Iris pigment epithelial cell (primary cell): ENCODE measurements at regions not wholly inside any gene's neighbourhood (a gene's known extent, or its start where the extent isn't known, plus 50 kb on each side); places are given as distances from the start of the nearest gene placed in this dataset.
A peak's percentile ranks its signal among the peaks of the same experiment; 100 is the strongest.

Experiments used
- DNase-seq: peaks from one replicate; pipeline ENCODE4 v3.0.0-alpha.2; 2011; ENCODE audit warnings: low read depth

DNA sequence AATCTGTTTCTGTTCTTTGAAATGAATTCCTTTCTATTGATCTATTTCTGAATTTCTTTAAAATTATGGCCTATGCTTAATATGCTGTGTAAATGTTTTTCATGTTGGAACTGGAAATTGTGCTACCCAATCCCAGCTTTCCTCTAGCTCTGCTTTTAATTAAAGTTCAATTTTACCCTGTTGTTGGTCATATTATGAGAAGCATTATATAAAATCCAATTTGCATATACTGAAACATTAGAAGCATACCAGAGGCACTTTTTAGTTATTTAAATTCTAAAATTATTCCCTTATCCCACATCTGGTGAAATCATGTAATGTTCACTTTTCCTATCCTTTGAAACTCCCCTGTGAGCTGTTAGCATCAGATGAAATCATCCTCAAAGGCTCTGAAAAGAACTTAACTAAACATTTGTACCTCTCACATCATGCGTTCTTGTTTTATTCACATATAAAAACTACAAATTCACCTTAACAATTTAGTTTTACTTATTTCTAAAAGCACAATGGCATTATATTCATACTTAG, 160.6 kb upstream of the COL21A1 start:
- DNase-seq: no peak

DNA sequence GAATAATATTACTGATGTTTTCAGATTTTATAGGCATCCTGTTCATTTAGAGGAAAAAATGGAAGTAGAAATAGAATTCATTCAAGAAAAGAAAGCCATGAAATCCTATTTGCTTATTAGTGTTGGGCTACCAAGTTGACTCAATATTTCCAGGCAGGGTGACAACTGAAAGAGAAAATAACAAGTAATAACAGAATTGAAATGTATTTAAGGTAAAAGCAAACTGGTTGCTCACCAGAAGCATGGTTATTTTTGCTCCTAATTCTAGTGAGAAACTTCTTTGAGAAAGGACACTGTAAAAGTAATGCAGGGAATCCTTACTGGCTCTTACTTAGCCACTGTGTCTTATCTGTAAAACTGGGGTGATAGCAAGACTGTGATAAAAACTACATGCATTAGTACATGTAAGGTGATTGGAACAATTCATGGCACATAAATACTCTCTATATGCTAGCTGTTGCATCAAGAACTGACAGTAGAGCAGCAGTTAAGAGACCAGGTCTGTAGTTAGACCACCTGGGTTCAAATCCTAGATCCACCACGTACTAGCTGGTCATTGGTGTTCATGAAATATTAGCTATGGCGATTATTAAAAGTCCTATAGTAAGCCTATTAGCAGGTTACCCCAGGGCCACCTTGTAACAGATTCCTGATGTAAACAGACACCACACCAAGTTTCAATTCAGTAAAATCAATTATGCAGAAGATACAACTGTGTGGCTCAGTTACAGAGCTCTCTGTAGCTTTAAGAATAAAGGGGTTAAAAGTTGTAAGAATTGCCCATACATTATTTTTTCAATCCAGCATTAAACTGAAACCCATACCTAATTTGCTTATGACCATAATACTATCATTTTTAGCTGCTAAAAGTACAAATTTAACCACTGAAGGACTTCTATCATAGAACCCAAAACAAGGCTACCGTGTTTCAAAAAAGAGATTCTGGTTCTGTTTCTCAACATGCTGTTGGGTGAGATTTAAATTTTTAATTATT, 159.2 kb upstream of the COL21A1 start:
- DNase-seq: no peak

DNA sequence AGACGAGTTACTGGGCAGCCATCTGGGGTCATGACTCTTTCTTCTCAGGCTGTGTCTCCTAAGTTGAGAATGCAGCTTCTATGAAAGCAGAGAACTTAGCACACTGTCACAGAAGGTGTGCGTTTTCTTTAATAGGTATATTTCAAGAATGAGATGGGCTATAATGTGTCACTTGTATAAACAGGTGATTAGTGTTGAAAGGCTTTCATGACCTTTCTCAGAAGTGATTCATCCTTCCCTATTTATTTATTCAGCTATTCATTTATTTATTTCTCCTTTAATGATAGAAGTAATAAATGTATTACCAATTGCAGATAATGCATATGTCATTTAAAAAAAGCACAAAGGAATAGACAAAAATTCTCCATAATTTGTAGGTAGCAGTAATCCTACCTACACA, 157.2 kb upstream of the COL21A1 start:
- DNase-seq: no peak

DNA sequence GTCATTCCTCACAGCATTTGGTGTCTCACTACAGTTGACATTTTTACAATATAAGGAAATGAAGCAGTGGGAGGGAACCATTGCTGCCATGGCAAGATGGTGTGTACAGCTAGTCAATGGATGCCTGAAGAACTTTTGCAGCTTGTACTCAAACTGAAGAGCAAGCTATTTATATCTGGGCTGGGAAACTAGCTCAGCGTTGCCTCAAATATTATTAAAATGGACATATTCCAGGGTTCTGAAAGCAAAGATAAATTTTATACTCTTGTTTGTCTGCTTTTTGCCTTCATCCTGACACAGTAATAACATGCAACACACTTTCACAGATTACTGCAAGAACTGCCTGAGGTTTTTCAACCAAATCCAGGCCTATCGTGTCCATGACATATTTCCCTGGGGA, 156.4 kb upstream of the COL21A1 start:
- DNase-seq: no peak

DNA sequence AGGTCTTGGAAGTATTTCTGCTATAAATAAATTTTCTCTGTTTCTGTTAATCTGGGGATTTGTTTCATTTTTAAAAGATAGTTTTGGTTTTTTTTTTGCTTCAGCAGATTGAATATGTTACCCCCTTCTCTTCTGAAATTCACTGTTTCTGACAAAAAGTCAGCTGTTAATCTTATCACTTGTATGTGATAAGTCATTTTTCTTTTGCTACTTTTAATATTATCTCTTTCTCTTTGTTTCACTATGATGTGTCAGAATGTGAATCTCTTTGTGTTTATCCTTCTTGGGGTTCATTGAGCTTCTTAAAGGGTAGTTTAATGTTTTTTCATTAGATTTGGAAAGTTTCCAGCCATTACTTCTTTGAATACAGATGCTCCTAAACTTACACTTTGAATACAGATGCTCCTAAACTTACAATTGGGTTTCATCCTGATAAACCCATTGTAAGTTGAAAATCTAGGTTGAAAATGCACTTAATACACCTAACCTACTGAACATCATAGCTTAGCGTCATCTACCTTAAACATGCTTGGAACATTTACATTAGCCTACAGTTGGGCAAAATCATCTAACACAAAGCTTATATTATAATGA, 154.2 kb upstream of the COL21A1 start:
- no peak for DNase-seq

DNA sequence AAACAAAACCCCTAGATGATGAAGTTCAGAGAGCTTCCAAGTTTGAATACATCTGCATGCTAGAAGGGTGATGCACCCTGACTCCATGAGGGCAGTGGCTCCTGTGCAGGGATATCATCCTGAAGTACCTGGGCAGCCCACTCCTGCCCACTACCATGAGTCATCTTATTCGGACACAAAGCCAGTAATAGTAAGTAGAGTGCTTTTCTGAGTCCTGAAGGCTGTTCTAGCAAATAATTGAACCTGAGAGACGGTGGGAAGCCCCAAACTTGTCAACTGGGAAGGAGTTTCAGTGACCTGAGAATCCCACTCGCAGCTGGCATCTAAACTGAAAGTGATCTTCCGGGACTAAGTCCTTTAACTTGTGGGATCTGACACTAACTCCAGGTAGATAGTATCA, 152.9 kb upstream of the COL21A1 start:
- DNase-seq: no peak

DNA sequence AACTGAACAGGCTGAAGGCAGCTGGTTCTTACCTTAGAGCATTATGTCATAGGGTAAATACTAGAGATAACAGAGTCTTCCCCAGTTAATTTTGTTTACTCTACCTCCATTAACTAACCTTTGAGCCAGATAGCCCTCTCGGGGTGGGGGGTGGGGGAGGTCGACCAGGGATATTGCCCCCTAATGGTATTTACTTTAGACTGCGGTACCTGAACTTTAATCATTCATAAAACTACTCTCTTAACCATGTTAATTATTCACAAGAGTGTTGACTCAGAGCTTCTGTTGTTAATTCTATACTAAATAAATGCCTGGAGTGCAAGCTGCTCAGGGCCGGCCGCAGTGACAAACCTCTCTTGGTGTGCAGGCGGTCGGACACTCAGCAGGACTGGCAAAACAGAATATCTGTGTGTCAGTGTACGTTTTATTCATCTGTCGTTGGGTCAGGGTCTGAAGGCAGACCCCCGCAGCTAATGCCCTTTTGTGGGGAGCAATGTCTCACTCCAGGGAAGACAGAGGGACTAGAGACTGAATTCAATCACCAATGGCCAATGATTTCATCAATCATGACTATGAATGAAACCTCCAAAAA, 152.4 kb upstream of the COL21A1 start:
- no peak for DNase-seq

DNA sequence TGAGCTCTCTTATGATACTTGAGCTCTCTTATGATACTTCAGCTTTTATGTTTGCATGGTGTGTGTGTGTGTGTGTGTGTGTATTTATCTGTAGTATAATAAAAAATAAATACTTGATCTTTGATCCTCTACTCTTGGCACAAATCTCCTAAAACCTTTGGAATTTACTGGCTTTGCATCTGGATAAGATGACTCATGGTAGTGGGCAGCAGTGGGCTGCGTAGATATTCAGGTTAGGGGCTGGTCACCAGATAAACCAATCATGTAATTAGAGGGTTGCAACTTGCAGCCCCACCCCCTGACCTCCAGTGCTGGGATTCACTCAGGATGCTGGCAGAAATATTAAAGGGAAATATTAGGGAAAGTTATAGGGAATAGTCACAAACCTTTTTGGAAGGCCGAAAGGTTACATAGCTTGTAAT, 151.9 kb upstream of the COL21A1 start:
- peak; percentile 10 for DNase-seq

DNA sequence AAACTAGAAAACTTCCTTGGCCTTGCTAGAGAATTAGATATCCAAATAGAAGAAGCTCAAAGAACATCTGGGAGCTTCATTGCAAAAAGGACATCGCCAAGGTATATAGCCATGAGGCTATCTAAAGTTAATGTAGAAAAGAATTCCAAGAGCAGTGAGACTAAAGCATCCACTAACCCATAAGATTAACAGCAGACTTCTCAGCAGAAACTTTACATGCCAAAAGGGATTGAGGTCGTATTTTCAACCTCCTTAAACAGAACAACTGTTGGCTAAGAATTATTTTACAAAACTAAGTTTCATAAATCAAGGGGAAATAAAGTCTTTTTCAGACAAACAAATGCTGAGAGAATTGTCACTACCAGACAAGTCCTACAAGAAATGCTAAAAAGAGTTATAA, 149.1 kb upstream of the COL21A1 start:
- no peak for DNase-seq

DNA sequence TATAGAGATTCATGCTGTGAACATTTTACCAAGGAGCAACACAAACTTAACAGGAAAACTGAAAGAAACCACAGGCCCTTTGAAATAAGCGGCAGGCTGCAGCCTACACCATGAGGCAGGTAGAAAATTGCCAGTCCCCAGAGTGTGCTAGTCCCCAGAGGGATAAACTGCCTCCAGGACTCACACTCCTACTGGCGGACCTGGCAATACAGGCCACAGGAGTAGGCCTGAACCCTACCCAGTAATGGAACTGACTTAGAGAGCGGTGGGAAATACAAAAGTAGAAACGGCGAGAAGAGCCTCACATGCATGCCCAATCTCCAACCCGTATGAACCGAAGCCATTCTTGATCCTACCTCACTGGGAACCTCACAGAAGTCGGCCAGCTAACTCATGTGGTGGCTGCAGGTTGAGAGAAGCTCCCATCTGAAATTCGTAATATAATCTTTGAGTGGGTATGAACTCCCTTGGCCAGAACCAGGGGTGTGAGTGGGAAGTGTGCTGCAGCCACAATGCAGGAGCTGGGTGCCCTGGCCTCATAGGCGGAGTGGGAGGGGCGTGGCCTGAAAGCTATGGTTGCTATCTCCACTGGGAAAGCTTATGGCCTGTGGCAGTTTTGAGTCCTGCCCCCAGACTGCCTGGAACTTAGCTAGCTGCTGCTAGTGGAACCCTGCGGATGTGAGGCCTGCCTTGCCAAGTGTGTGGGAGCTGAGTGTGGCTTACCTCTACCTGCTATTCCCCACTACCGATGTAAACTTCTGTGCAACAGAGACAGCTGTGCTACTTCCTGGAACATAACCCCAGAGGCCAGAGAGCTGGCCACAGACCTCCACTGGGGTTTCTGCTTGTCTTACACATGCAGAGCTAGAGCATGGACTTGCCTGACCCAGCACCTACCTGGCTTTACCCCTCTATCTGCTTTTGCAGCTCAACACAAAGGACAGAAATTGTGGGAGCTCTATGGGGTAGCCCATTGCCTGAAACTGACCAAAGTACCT, 146.5 kb upstream of the COL21A1 start:
- DNase-seq: no peak

DNA sequence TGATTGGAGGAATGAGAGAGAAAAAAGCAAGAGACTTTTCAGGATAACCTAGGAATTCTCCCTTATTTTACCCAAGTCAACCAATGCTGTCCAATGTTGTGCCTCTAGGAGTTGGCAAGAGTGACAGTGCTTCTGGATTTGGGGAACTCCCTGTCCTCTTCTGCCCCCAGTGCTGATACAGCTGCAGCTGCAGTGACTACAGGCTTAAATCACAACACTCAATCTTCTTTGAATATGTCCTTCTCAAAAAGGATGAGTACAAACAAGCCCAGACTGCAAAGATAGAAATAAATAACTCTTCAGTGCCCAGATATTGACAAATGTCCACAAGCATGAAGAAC, 141.0 kb upstream of the COL21A1 start:
- no peak for DNase-seq

DNA sequence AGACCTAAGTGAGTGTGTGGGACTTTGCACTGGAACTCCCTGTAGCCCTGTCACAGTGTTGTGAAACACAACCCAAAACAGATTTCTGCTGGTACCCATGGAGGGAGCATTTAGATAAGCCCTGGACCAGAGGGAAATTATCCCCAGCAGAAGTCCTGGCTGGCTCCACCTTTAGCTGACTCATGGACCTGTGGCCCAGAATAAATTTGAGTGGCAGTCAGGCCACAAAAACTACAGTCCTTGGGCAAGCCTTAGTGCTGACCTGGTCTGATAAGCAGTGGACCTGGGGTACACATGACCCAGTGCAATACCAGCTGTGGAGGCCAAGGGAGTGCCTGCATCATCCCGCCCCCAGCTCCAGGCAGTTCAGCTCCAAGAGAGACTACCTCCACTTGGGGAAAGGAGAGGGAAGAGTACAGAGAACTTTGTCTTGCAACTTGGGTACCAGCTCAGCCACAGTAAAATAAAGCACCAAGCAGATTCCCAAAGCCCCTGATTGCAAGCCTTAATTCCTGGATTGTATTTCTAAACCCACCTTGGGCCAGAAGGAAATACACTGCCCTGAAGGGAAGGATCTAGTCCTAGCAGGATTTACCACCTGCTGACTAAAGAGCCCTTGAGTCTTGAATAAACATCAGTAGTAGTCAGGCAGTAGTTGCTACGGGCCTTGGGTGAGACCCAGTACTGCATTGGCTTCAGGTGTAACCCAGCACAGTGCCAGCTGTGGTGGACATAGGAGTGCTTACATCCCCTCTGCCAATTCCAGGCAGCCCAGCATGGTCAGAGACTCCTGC, 140.4 kb upstream of the COL21A1 start:
- DNase-seq: no peak

DNA sequence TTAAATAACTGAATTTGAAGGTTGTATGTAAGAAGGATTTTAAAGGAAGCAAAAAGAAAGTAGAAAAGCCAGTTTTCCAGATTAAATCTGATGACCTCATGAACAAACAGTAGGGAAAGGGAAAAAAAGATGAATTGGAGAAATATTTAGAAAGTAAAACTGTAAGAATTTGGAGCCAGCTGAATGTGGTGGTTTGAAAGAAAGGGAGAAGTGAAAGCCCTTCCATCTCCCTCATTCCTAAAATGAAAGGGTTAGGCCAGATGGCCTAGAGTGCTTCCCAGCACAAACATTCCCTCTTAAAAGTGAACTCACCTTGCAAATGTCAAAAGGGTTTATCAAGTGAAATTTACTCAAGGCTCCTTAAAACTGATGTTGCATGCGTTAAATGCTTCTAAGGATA, 139.3 kb upstream of the COL21A1 start:
- DNase-seq: no peak

DNA sequence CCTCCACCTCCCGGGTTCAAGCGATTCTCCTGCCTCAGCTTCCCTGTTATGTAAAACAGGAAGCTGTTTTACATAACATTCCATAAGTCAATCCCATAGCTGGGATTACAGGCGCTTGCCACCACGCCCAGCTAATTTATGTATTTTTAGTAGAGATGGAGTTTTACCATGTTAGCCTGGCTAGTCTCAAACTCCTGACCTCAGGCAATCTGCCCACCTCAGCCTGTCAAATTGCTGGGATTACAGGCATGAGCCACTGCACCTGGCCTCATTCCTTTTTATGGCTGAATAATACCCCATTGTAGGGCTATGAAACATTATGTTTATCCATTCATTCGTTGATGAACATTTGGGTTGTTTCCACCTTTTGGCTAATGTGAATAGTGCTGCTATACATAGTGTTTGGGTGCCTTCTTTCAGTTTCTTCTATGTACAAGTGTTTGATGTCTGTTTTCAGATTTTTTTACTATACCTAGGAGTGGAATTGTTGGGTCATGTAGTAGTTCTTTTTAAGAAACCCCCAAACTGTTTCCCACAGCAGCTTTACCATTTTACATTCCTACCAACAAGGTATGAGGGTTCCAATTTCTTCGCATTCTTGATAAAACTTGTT, 138.7 kb upstream of the COL21A1 start:
- DNase-seq: no peak

DNA sequence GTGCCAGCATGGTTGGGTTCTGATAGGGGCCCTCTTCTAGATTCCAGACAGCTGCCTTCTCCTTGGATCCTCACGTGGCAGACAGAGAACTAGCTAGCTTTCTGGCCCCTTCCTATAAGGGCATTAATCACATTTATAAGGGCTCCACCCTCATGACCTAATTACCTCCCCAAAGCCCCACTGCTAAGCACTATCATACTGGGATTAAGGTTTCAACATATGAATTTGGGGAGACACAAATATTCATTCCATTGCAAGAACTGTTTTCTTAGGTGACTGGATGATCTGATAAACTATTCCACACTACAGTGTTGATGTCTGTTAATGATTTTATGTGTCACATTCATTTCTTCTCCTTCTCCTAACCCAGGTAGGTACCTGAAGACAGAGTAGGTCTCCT, 135.8 kb upstream of the COL21A1 start:
- DNase-seq: no peak

DNA sequence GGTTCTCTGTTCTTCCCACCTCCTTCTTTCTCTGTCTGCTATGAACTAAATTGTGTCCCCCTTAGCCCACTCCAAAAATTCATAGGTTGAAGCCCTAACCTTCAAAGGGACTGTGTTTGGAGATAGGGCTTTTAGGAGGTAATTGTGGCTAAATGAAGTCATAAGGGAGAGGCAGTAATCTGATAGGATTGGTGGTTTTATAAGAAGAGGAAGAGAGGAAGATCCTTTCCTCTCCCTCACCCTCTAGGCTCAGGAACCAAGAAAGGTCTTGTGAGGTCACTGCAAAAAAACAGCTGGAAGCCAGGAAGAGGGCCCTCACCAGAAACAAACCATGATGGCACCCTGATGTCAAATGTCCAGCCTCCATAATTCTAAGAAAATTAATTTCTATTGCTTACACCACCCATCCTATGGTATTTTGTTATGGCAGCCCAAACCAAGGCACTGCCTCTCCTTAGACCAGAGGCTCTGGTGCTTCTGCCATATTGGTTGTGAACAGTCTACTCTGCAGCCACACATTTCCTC, 135.1 kb upstream of the COL21A1 start:
- DNase-seq: no peak

DNA sequence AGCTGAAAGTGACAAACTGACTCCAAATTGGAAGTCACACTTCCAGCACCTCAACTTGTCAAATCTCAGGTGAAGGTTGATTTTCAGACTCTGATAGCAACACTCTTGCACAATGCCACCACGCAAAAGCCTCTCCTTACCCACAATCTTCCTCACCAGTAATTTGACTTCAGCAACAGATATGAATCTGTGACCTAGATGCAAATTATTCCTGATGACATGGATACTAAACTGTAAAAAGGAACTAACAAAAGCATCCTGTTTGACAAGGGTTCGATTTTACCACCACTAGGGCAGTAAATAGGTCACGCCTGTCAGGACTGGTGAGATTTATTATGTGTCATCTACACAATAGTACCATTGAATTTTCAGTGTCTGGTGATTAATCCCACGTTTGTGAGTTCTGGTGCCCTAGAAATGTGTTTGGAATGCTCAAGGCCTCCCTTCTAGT, 134.4 kb upstream of the COL21A1 start:
- no peak for DNase-seq

DNA sequence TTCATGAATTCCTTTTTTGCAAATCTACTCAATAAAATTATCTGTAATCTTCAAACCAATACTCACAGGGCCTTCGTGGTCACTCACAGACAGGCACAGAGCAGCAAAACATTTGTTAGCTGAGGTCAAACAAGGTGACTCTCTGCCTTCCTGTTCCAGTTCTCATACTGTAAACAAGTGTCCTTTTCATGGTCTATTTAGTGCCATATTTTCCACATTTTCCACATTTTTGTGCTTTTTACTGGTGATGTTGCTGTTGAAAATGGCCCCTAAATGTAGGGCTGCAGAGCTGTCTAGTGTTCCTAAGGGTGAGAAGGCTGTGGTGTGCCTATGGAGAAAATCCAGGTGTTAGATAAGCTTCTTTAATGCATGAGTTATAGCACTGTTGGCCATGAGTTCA, 133.1 kb upstream of the COL21A1 start:
- no peak for DNase-seq

DNA sequence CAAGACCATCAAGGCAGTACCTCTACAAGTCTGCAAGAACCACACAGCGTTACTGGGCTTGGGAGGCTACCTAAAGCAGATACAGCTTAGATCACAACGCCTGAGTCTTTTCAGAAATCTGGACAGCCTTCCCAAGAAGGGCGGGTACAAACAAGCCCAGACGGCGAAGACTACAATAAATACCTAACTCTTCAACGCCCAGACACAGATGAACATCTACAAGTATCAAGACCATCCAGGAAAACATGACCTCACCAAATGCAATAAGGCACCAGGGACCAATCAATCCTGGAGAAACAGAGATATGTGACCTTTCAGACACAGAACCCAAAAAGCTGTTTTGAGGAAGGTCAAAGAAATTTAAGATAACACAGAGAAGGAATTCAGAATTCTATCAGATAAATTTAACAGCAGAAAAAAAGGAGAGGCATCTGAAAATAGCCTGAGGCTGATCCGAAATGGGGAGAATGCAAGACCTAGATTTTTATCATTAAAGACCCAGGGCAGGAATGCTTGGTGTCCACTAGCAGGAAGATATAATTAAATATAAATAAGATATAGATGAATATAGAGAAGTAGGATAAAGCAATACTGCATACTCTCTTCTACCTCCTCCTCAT, 131.7 kb upstream of the COL21A1 start:
- DNase-seq: no peak

DNA sequence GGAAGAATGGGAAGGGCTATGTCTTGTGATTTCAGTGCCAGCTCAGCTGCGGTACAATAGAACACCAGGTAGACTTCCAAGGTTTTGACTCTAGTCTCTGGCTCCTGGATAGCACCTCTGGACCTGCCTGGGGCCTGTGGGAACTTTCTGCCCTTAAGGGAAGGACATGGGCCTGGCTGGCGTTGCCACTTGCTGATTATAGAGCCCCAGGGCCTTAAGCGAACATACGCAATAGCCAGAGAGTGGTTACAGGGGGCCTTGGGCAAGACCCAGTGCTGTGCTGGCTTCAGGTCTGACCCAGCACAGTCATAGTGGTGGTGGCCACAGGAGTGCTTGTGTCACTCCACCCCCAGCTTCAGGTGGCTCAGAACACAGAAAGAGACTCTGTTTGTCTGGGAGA, 131.1 kb upstream of the COL21A1 start:
- no peak for DNase-seq
